AG10803 (cell line): ENCODE measurements at regions not wholly inside any gene's neighbourhood (a gene's known extent, or its start where the extent isn't known, plus 50 kb on each side); places are given as distances from the start of the nearest gene placed in this dataset.

Experiments used
- DNase-seq: peaks from one replicate; pipeline ENCODE4 v3.0.0; 2010; ENCODE audit warnings: low read depth
- H3K4me3 ChIP-seq: 2 replicates; pipeline ENCODE4 v1.5.1; 2011; ENCODE audit warnings: mild to moderate bottlenecking, low read length, control low read depth
- TF ChIP-seq, protein P1 (sequence below): conservative IDR thresholded peaks from 2 replicates; pipeline ENCODE4 v1.5.1; 2011; ENCODE audit warnings: mild to moderate bottlenecking, low read length, control low read depth, inconsistent platforms

GRCh38 chr2:242034138-242034537 lies 164.6 kb downstream of the RTP5 start:
- DNase-seq, result no peak
- TF ChIP-seq, protein P1, sequence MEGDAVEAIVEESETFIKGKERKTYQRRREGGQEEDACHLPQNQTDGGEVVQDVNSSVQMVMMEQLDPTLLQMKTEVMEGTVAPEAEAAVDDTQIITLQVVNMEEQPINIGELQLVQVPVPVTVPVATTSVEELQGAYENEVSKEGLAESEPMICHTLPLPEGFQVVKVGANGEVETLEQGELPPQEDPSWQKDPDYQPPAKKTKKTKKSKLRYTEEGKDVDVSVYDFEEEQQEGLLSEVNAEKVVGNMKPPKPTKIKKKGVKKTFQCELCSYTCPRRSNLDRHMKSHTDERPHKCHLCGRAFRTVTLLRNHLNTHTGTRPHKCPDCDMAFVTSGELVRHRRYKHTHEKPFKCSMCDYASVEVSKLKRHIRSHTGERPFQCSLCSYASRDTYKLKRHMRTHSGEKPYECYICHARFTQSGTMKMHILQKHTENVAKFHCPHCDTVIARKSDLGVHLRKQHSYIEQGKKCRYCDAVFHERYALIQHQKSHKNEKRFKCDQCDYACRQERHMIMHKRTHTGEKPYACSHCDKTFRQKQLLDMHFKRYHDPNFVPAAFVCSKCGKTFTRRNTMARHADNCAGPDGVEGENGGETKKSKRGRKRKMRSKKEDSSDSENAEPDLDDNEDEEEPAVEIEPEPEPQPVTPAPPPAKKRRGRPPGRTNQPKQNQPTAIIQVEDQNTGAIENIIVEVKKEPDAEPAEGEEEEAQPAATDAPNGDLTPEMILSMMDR, result no peak
- H3K4me3 ChIP-seq, result no peak overlapping the region

DNA sequence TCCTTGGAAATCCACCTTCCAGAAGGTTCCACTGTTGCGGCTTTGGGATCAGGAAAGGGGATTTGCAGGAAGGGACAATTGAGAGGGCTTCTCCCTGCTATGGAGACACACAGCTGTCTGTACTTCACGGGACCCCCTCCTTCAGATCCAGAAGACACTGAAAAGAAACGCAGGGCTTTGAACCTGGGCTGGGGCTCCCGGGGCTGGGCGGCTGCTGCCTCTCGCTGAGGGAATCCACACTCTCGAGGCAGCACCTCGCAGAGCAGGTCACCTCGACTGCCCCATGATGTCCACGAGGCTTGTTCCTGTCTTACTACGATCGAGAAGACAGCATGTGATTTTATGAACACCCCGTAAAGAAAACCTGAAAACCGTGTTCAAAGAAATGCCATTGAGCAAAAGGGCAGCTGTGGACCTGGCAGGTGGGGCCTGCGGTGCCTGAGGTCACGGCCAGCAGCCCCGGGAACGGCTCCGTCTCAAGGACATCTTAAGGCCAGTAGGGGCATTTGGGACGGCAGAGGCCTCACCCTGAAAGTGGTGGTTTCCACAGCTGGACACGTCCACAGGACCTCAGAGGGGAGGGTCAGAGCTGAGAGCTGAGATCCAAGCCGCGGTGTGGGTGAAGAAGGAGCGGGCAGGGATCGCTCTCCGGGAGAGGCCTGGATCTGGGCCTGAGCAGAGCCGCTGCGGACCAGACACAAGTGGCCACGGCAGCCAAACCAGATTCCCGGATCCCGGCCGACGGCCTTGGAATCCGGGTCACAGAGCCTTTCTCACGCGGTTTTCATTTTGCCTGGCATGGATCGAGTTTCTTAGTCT lies 165.7 kb downstream of the RTP5 start:
- DNase-seq, result no peak
- TF ChIP-seq, protein P1, result no peak
- H3K4me3 ChIP-seq, result no peak overlapping the region

DNA sequence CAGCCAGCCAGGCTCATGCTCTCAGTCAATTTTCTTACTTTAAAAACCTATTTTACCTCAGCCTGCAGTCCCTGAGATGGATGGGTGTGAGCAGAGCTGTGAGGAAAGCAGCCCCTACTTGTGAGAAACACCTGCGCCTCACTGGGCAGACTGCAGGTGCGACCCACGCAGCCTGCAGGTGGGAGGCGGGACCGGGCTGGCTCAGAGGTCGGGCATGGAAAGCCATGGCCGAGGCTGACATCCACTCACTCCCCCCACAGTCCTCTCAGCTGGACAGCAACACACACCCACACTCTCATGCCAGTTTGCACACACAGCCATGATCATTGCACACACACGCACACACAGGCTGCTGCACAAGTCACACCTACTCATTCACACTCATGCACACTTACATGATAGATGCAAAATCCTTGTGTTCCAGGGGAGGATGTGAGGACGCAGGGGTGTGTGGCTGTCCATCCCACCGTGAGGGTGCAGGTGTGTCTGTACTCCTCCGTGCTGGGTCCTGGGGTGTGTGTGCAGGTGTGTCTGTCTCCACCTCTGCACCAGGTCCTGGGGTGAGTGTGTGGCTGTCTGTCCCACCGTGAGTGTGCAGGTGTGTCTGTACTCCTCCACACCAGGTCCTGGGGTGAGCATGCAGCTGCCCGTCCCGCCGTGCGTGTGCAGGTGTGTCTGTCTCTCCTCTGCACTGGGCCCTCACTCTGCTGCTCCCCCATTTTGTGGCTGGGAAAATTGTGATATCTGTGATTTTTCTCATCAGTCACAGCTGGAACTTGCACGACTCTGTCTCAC lies 166.5 kb downstream of the RTP5 start:
- H3K4me3 ChIP-seq, result no peak overlapping the region
- no peak for DNase-seq
- TF ChIP-seq, protein P1, result no peak

- DNase-seq, result no peak
- TF ChIP-seq, protein P1, result no peak
- H3K4me3 ChIP-seq, result no peak overlapping the region
These were observed 167.1 kb downstream of the RTP5 start for GRCh38 chr2:242036653-242036950.

DNA sequence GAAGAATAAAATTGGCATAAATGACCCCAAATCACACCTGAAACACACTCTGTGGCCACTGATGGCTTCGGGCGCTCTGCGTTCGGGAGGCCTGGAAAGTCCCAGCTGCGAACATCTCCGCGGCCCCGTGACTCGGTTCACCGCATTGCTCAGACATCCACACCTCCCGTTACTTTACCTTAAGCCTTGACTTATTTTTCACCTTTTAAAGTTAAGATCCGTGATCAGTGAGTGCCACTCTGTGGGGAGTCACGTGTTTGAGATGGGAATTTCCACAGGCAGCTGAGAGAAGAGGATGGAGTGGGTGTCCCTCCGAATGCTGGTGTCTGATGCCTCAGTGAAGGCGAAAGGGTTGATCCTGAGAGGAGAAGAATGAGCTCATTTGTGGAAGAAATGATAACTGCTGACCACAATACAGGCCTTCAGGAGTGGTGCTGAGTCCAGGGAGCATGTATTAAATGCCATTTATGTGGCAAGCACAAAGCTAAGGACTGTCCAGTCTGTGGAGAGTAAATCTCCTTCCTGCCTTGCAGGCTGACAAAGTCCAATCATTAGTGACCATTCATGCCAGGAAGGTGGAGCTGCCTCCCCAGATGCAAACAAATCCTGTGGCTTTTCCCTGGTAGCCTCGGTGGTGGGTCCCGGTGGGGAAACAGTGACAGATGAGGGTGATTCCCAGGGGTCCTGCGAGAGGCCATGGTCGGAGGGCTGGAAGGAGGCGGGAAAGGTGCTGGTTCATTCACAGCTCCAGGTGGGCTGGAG lies 168.8 kb downstream of the RTP5 start:
- no peak for DNase-seq
- TF ChIP-seq, protein P1, result no peak
- no peak overlapping the region for H3K4me3 ChIP-seq

DNA sequence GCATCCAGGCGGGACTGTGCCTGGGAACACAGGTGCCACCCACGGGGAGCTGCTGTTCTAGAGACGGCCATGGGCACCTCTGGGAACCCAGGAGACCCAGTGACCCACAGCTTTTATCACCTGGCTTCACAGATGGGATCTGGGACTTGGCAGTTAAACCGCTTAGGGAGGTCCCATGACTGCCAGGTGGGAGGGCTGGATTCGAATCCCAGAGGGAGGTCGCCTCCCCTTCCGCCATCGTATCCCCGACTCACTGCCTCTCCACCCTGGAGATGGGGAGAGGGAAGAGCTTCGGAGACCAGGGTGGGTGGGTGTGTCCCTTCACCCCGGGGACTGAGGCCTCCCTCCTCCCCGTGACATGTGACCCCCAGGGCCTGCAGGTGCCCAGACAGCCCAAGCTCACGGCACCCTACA lies 169.4 kb downstream of the RTP5 start:
- DNase-seq, result no peak
- TF ChIP-seq, protein P1, result no peak
- no peak overlapping the region for H3K4me3 ChIP-seq

DNA sequence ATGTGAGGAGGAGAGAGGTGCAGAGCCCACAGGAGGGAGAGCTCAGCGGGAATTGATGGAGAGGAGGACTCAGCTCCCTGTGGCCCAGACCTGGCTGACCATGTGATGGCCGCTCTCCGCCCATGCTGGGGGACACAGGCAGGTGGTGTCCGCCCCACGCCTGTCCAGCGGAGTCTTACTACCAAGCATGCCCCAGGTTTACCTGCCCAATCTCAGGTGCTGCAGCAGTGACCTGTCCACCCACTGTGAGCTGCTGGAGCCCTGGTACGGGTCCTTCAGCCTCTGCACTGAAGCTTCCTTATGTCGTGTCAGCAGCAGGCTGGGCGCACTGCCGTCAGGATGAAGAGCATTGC lies 170.8 kb downstream of the RTP5 start:
- TF ChIP-seq, protein P1, result no peak
- DNase-seq, result no peak
- H3K4me3 ChIP-seq, result no peak overlapping the region
